ENCODE measurements at regions not wholly inside any gene's neighbourhood (a gene's known extent, or its start where the extent isn't known, plus 50 kb on each side); places are given as distances from the start of the nearest gene placed in this dataset.

- no peak overlapping the region for H3K4me3 ChIP-seq (ENCODE audit: low read length)
- TF ChIP-seq EZH2phosphoT487 (IDR thresholded peaks at IDR 0.05; ENCODE audit: borderline replicate concordance, low read length) (no peak), CTCF (conservative IDR thresholded peaks at IDR 0.05; ENCODE audit: low read depth, low read length) (peak; percentile 75)
- BruUV-seq (replicated peaks) = no TSS peak
- intact Hi-C loops (cut with micrococcal nuclease) = loop anchor here (1.0 to 5.0 kb wide), 4 partner anchors 67 to 367 kb away; no protein-coding TSS in a partner anchor
- no peaks in the 10 kb centered on the region for H3K79me2 ChIP-seq (ENCODE audit: low read length)
- H3K9me3 ChIP-seq (ENCODE audit: low read length) = 0 out of 2 replicates have a peak, but pooled peaks cover under 1% of the 10 kb centered on the region
- no peak overlapping the region for H3K27ac ChIP-seq (ENCODE audit: low read length)
- H3K36me3 ChIP-seq (ENCODE audit: low read depth, low read length) = no peaks in the 10 kb centered on the region
- no peaks in the 10 kb centered on the region for H3F3A ChIP-seq (ENCODE audit: low read length, unreplicated experiment)
- no peaks in the 10 kb centered on the region for H4K20me1 ChIP-seq (ENCODE audit: low read length)
- H2AFZ ChIP-seq (ENCODE audit: low read length) = no peak overlapping the region
- no peaks in the 10 kb centered on the region for H3K9me2 ChIP-seq (replicated peaks; ENCODE audit: low read length)
- no peaks in the 10 kb centered on the region for H3K4me1 ChIP-seq (ENCODE audit: insufficient read depth, low read length)
- ATAC-seq = peak; percentile 49
- H3K4me2 ChIP-seq (ENCODE audit: low read length) = no peak overlapping the region
- ChIA-PET POLR2A (ENCODE audit: unreplicated experiment) (no interaction called here), CTCF (no interaction called here)
- DNase-seq = peak; percentile 51
- H3K27me3 ChIP-seq (ENCODE audit: low read length) = no peaks in the 10 kb centered on the region
- H3K9ac ChIP-seq (ENCODE audit: low read length) = no peak overlapping the region
Observed at GRCh38 chr7:92988051-92988450, 129.7 kb downstream of the SAMD9 start.

- H3K4me3 ChIP-seq (ENCODE audit: low read length) = no peak overlapping the region
- H3K79me2 ChIP-seq (ENCODE audit: low read length) = no peaks in the 10 kb centered on the region
- no peak overlapping the region for H2AFZ ChIP-seq (ENCODE audit: low read length)
- no peak overlapping the region for H3K27ac ChIP-seq (ENCODE audit: low read length)
- H3K27me3 ChIP-seq (ENCODE audit: low read length) = no peaks in the 10 kb centered on the region
- no peak for DNase-seq
- intact Hi-C loops (cut with micrococcal nuclease) = loop anchor here (5.0 kb wide), 1 partner anchor 85 kb away; no protein-coding TSS in a partner anchor
- H3K4me2 ChIP-seq (ENCODE audit: low read length) = no peak overlapping the region
- POLR2A ChIA-PET (ENCODE audit: unreplicated experiment) = no interaction called here
- CTCF ChIA-PET = interaction anchor here (0.6 kb wide), 1 partner anchor 151 kb away, joined by 11 read pairs; the partner anchor contains the start of gene CDK6
- no peaks in the 10 kb centered on the region for H3K9me2 ChIP-seq (replicated peaks; ENCODE audit: low read length)
- no peak for ATAC-seq
- 0 out of 2 replicates have a peak, but pooled peaks cover 3% of the 10 kb centered on the region for H3K9me3 ChIP-seq (ENCODE audit: low read length)
- H3K9ac ChIP-seq (ENCODE audit: low read length) = no peak overlapping the region
- no TSS peak for BruUV-seq (replicated peaks)
- no peaks in the 10 kb centered on the region for H3K4me1 ChIP-seq (ENCODE audit: insufficient read depth, low read length)
- no peaks in the 10 kb centered on the region for H3K36me3 ChIP-seq (ENCODE audit: low read depth, low read length)
- H3F3A ChIP-seq (ENCODE audit: low read length, unreplicated experiment) = no peaks in the 10 kb centered on the region
- no peaks in the 10 kb centered on the region for H4K20me1 ChIP-seq (ENCODE audit: low read length)
- no peak for TF ChIP-seq EZH2phosphoT487 (IDR thresholded peaks at IDR 0.05; ENCODE audit: borderline replicate concordance, low read length)
- no peak for TF ChIP-seq CTCF (conservative IDR thresholded peaks at IDR 0.05; ENCODE audit: low read depth, low read length)
- no peak for TF ChIP-seq EZH2 (IDR thresholded peaks at IDR 0.05; ENCODE audit: low read length, unreplicated experiment)
Observed at GRCh38 chr7:92987538-92987937, 130.2 kb downstream of the SAMD9 start.

- TF ChIP-seq EZH2phosphoT487 (IDR thresholded peaks at IDR 0.05; ENCODE audit: borderline replicate concordance, low read length) (no peak), EZH2 (IDR thresholded peaks at IDR 0.05; ENCODE audit: low read length, unreplicated experiment) (no peak), CTCF (conservative IDR thresholded peaks at IDR 0.05; ENCODE audit: low read depth, low read length) (no peak)
- Histone ChIP-seq H3K9me3 (ENCODE audit: low read length) (0 out of 2 replicates have a peak, but pooled peaks cover 3% of the 10 kb centered on the region), H3K4me3 (ENCODE audit: low read length) (no peak overlapping the region), H2AFZ (ENCODE audit: low read length) (no peak overlapping the region), H3K36me3 (ENCODE audit: low read depth, low read length) (no peaks in the 10 kb centered on the region), H4K20me1 (ENCODE audit: low read length) (no peaks in the 10 kb centered on the region), H3K79me2 (ENCODE audit: low read length) (no peaks in the 10 kb centered on the region), H3K9me2 (replicated peaks; ENCODE audit: low read length) (no peaks in the 10 kb centered on the region), H3K9ac (ENCODE audit: low read length) (no peak overlapping the region), H3K27me3 (ENCODE audit: low read length) (no peaks in the 10 kb centered on the region), H3K27ac (ENCODE audit: low read length) (no peak overlapping the region), H3K4me2 (ENCODE audit: low read length) (no peak overlapping the region), H3K4me1 (ENCODE audit: insufficient read depth, low read length) (no peaks in the 10 kb centered on the region), H3F3A (ENCODE audit: low read length, unreplicated experiment) (no peaks in the 10 kb centered on the region)
- intact Hi-C loops (cut with micrococcal nuclease) = loop anchor here (5.0 kb wide), 1 partner anchor 85 kb away; no protein-coding TSS in a partner anchor
- no TSS peak for BruUV-seq (replicated peaks)
- ATAC-seq (no peak), DNase-seq (no peak)
- ChIA-PET CTCF (interaction anchor here (0.6 kb wide), 1 partner anchor 151 kb away, joined by 11 read pairs; the partner anchor contains the start of gene CDK6), POLR2A (ENCODE audit: unreplicated experiment) (no interaction called here)
Observed at GRCh38 chr7:92987095-92987494, 130.7 kb downstream of the SAMD9 start.
